ENCODE measurements at regions not wholly inside any gene's neighbourhood (a gene's known extent, or its start where the extent isn't known, plus 50 kb on each side); places are given as distances from the start of the nearest gene placed in this dataset.

DNA sequence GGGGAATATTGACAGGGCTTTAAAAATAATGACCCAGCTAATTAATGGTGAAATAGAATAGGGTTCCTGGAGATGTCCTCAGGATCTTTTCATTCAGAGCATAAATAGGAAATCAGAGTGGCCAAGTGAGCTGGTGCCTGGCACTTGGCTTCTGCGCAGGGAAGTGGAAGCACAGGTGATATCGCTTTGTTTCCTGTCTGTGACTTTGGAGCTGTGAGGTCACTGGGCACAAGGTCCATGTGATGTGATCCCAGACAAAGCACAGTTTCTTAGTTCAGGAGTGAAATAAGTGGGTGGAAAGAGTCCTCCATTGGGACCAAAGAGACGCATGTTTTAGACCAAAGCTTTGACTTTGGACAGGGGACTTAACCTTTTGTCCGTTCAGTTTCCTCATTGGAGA lies 338.3 kb downstream of the CYRIA start:
- TF ChIP-seq, protein P1, sequence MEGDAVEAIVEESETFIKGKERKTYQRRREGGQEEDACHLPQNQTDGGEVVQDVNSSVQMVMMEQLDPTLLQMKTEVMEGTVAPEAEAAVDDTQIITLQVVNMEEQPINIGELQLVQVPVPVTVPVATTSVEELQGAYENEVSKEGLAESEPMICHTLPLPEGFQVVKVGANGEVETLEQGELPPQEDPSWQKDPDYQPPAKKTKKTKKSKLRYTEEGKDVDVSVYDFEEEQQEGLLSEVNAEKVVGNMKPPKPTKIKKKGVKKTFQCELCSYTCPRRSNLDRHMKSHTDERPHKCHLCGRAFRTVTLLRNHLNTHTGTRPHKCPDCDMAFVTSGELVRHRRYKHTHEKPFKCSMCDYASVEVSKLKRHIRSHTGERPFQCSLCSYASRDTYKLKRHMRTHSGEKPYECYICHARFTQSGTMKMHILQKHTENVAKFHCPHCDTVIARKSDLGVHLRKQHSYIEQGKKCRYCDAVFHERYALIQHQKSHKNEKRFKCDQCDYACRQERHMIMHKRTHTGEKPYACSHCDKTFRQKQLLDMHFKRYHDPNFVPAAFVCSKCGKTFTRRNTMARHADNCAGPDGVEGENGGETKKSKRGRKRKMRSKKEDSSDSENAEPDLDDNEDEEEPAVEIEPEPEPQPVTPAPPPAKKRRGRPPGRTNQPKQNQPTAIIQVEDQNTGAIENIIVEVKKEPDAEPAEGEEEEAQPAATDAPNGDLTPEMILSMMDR (IDR thresholded peaks at IDR 0.05; ENCODE audit: poor library complexity, severe bottlenecking) = no peak
- no peak for TF ChIP-seq MXI1 (conservative IDR thresholded peaks at IDR 0.05; ENCODE audit: poor library complexity, severe bottlenecking)
- TF ChIP-seq TAF1 (IDR thresholded peaks at IDR 0.05; ENCODE audit: low read depth) = no peak
- no peak for TF ChIP-seq POLR2AphosphoS5 (IDR thresholded peaks at IDR 0.05)
- no peak for TF ChIP-seq EP300 (conservative IDR thresholded peaks at IDR 0.05; ENCODE audit: poor library complexity, severe bottlenecking)
- TF ChIP-seq EZH2 (IDR thresholded peaks at IDR 0.05; ENCODE audit: borderline replicate concordance, insufficient read depth, low read length, poor library complexity, severe bottlenecking) = no peak
- no peak for TF ChIP-seq RAD21 (conservative IDR thresholded peaks at IDR 0.05)
- TF ChIP-seq SMC3 (conservative IDR thresholded peaks at IDR 0.05; ENCODE audit: poor library complexity) = no peak
